ENCODE measurements at regions not wholly inside any gene's neighbourhood (a gene's known extent, or its start where the extent isn't known, plus 50 kb on each side); places are given as distances from the start of the nearest gene placed in this dataset.

- no peak overlapping the region for H3K14ac ChIP-seq (ENCODE audit: low read length in 2 of 2)
- peaks cover 0 to 6% of the 10 kb centered on the region in 2 experiments for H3K27me3 ChIP-seq (ENCODE audit: control insufficient read depth in 1 of 2, insufficient read depth in 1 of 2, low read length in 2 of 2)
- H2BK120ac ChIP-seq (ENCODE audit: low read depth, low read length) = no peak overlapping the region
- 82% methylated on average over 4 of the region's 5 CpGs for WGBS
- peak overlapping the region; percentile 20 for H3K4me2 ChIP-seq (ENCODE audit: low read length, poor library complexity, severe bottlenecking)
- H4K91ac ChIP-seq (ENCODE audit: low read length) = no peak overlapping the region
- H2BK15ac ChIP-seq (ENCODE audit: low read depth, poor library complexity, severe bottlenecking) = no peak overlapping the region
- peak overlapping the region; percentile 66 for H2AK5ac ChIP-seq (ENCODE audit: low read length, severe bottlenecking)
- peak overlapping the region in 1 of 2 experiments; percentile 51 for H3K4me3 ChIP-seq (ENCODE audit: insufficient read depth in 1 of 2, low read depth in 1 of 2, low read length in 2 of 2)
- no peaks in the 10 kb centered on the region for H3K79me1 ChIP-seq (replicated peaks; ENCODE audit: low read length, poor library complexity, severe bottlenecking)
- no peak overlapping the region for H3K23ac ChIP-seq (ENCODE audit: low read length in 2 of 2)
- H4K8ac ChIP-seq (ENCODE audit: low read length) = no peak overlapping the region
- H3K36me3 ChIP-seq (ENCODE audit: control insufficient read depth in 1 of 2, insufficient read depth in 2 of 2, low read depth in 1 of 2, low read length in 2 of 2) = no peaks in the 10 kb centered on the region
- no peak overlapping the region for H3K18ac ChIP-seq (ENCODE audit: low read depth in 1 of 2, low read length in 2 of 2)
- H2BK5ac ChIP-seq (ENCODE audit: low read depth, low read length, poor library complexity, severe bottlenecking) = peak overlapping the region; percentile 85
- H3K4ac ChIP-seq (ENCODE audit: low read depth in 1 of 2, low read length in 2 of 2) = no peak overlapping the region
- no peak overlapping the region for H2AFZ ChIP-seq (ENCODE audit: low read depth, low read length)
- H3K4me1 ChIP-seq (ENCODE audit: control insufficient read depth, insufficient read depth, low read depth, low read length) = peaks cover 22% of the 10 kb centered on the region
- H3K9me3 ChIP-seq (ENCODE audit: control insufficient read depth, low read length) = no peaks in the 10 kb centered on the region
- H2BK12ac ChIP-seq (ENCODE audit: low read length in 2 of 2) = no peak overlapping the region
- no peak overlapping the region for H3K9ac ChIP-seq (ENCODE audit: low read length)
- DNase-seq = peak; percentile 13
- H3K27ac ChIP-seq (ENCODE audit: low read length, poor library complexity, severe bottlenecking) = peak overlapping the region; percentile 91
These were observed 394.3 kb downstream of the FOXO1 start for GRCh38 chr13:40271931-40272775.

GRCh38 chr13:40272776-40273139 is 393.7 kb downstream of the FOXO1 start:
- H2AFZ ChIP-seq (ENCODE audit: low read depth, low read length) = no peak overlapping the region
- H2AK5ac ChIP-seq (ENCODE audit: low read length, severe bottlenecking) = no peak overlapping the region
- WGBS = 59% methylated on average over 3 of the region's 4 CpGs
- H2BK5ac ChIP-seq (ENCODE audit: low read depth, low read length, poor library complexity, severe bottlenecking) = no peak overlapping the region
- no peak overlapping the region for H3K14ac ChIP-seq (ENCODE audit: low read length in 2 of 2)
- no peaks in the 10 kb centered on the region for H3K79me1 ChIP-seq (replicated peaks; ENCODE audit: low read length, poor library complexity, severe bottlenecking)
- peak overlapping the region; percentile 91 for H3K27ac ChIP-seq (ENCODE audit: low read length, poor library complexity, severe bottlenecking)
- H3K27me3 ChIP-seq (ENCODE audit: control insufficient read depth in 1 of 2, insufficient read depth in 1 of 2, low read length in 2 of 2) = peaks cover 0 to 12% of the 10 kb centered on the region in 2 experiments
- H2BK12ac ChIP-seq (ENCODE audit: low read length in 2 of 2) = no peak overlapping the region
- no peaks in the 10 kb centered on the region for H3K9me3 ChIP-seq (ENCODE audit: control insufficient read depth, low read length)
- no peak overlapping the region for H4K91ac ChIP-seq (ENCODE audit: low read length)
- no peak overlapping the region for H4K8ac ChIP-seq (ENCODE audit: low read length)
- H3K9ac ChIP-seq (ENCODE audit: low read length) = no peak overlapping the region
- H3K18ac ChIP-seq (ENCODE audit: low read depth in 1 of 2, low read length in 2 of 2) = no peak overlapping the region
- no peak overlapping the region for H3K4me2 ChIP-seq (ENCODE audit: low read length, poor library complexity, severe bottlenecking)
- H3K36me3 ChIP-seq (ENCODE audit: control insufficient read depth in 1 of 2, insufficient read depth in 2 of 2, low read depth in 1 of 2, low read length in 2 of 2) = no peaks in the 10 kb centered on the region
- H2BK120ac ChIP-seq (ENCODE audit: low read depth, low read length) = no peak overlapping the region
- peaks cover 22% of the 10 kb centered on the region for H3K4me1 ChIP-seq (ENCODE audit: control insufficient read depth, insufficient read depth, low read depth, low read length)
- no peak for DNase-seq
- H2BK15ac ChIP-seq (ENCODE audit: low read depth, poor library complexity, severe bottlenecking) = no peak overlapping the region
- H3K23ac ChIP-seq (ENCODE audit: low read length in 2 of 2) = no peak overlapping the region
- no peak overlapping the region for H3K4ac ChIP-seq (ENCODE audit: low read depth in 1 of 2, low read length in 2 of 2)
- no peak overlapping the region for H3K4me3 ChIP-seq (ENCODE audit: insufficient read depth in 1 of 2, low read depth in 1 of 2, low read length in 2 of 2)

- no peaks in the 10 kb centered on the region for H3K9me3 ChIP-seq (ENCODE audit: control insufficient read depth, low read length)
- WGBS = 96% methylated on average over 10 of the region's 11 CpGs
- H3K27me3 ChIP-seq (ENCODE audit: control insufficient read depth in 1 of 2, insufficient read depth in 1 of 2, low read length in 2 of 2) = peaks cover 0 to 8% of the 10 kb centered on the region in 2 experiments
- no peak overlapping the region for H2BK5ac ChIP-seq (ENCODE audit: low read depth, low read length, poor library complexity, severe bottlenecking)
- H2BK15ac ChIP-seq (ENCODE audit: low read depth, poor library complexity, severe bottlenecking) = no peak overlapping the region
- H3K4me1 ChIP-seq (ENCODE audit: control insufficient read depth, insufficient read depth, low read depth, low read length) = peaks cover 22% of the 10 kb centered on the region
- no peak for DNase-seq
- H2BK120ac ChIP-seq (ENCODE audit: low read depth, low read length) = no peak overlapping the region
- H4K8ac ChIP-seq (ENCODE audit: low read length) = no peak overlapping the region
- no peak overlapping the region for H3K23ac ChIP-seq (ENCODE audit: low read length in 2 of 2)
- H3K79me1 ChIP-seq (replicated peaks; ENCODE audit: low read length, poor library complexity, severe bottlenecking) = no peaks in the 10 kb centered on the region
- no peak overlapping the region for H2BK12ac ChIP-seq (ENCODE audit: low read length in 2 of 2)
- H3K4me3 ChIP-seq (ENCODE audit: insufficient read depth in 1 of 2, low read depth in 1 of 2, low read length in 2 of 2) = no peak overlapping the region
- H2AK5ac ChIP-seq (ENCODE audit: low read length, severe bottlenecking) = peak overlapping the region; percentile 37
- no peak overlapping the region for H3K4ac ChIP-seq (ENCODE audit: low read depth in 1 of 2, low read length in 2 of 2)
- H4K91ac ChIP-seq (ENCODE audit: low read length) = no peak overlapping the region
- H3K18ac ChIP-seq (ENCODE audit: low read depth in 1 of 2, low read length in 2 of 2) = no peak overlapping the region
- H3K36me3 ChIP-seq (ENCODE audit: control insufficient read depth in 1 of 2, insufficient read depth in 2 of 2, low read depth in 1 of 2, low read length in 2 of 2) = no peaks in the 10 kb centered on the region
- H2AFZ ChIP-seq (ENCODE audit: low read depth, low read length) = no peak overlapping the region
- H3K14ac ChIP-seq (ENCODE audit: low read length in 2 of 2) = no peak overlapping the region
- no peak overlapping the region for H3K27ac ChIP-seq (ENCODE audit: low read length, poor library complexity, severe bottlenecking)
- no peak overlapping the region for H3K4me2 ChIP-seq (ENCODE audit: low read length, poor library complexity, severe bottlenecking)
- no peak overlapping the region for H3K9ac ChIP-seq (ENCODE audit: low read length)
These were observed 393.0 kb downstream of the FOXO1 start for GRCh38 chr13:40273253-40274025.

- Histone ChIP-seq H3K79me1 (replicated peaks; ENCODE audit: low read length, poor library complexity, severe bottlenecking) (no peaks in the 10 kb centered on the region), H2BK12ac (ENCODE audit: low read length in 2 of 2) (no peak overlapping the region), H3K9me3 (ENCODE audit: control insufficient read depth, low read length) (no peaks in the 10 kb centered on the region), H3K36me3 (ENCODE audit: control insufficient read depth in 1 of 2, insufficient read depth in 2 of 2, low read depth in 1 of 2, low read length in 2 of 2) (no peaks in the 10 kb centered on the region), H2BK120ac (ENCODE audit: low read depth, low read length) (no peak overlapping the region), H4K91ac (ENCODE audit: low read length) (no peak overlapping the region), H3K4me2 (ENCODE audit: low read length, poor library complexity, severe bottlenecking) (no peak overlapping the region), H4K8ac (ENCODE audit: low read length) (no peak overlapping the region), H3K18ac (ENCODE audit: low read depth in 1 of 2, low read length in 2 of 2) (no peak overlapping the region), H3K23ac (ENCODE audit: low read length in 2 of 2) (no peak overlapping the region), H3K4me1 (ENCODE audit: control insufficient read depth, insufficient read depth, low read depth, low read length) (peaks cover 22% of the 10 kb centered on the region), H3K27me3 (ENCODE audit: control insufficient read depth in 1 of 2, insufficient read depth in 1 of 2, low read length in 2 of 2) (peaks cover 0 to 6% of the 10 kb centered on the region in 2 experiments), H3K14ac (ENCODE audit: low read length in 2 of 2) (no peak overlapping the region), H3K27ac (ENCODE audit: low read length, poor library complexity, severe bottlenecking) (no peak overlapping the region), H3K4me3 (ENCODE audit: insufficient read depth in 1 of 2, low read depth in 1 of 2, low read length in 2 of 2) (no peak overlapping the region), H2BK15ac (ENCODE audit: low read depth, poor library complexity, severe bottlenecking) (no peak overlapping the region), H3K9ac (ENCODE audit: low read length) (no peak overlapping the region), H2AK5ac (ENCODE audit: low read length, severe bottlenecking) (peak overlapping the region; percentile 18), H3K4ac (ENCODE audit: low read depth in 1 of 2, low read length in 2 of 2) (no peak overlapping the region), H2BK5ac (ENCODE audit: low read depth, low read length, poor library complexity, severe bottlenecking) (no peak overlapping the region), H2AFZ (ENCODE audit: low read depth, low read length) (no peak overlapping the region)
- 90% methylated on average over 2 of the region's 3 CpGs for WGBS
- no peak for DNase-seq
These were observed 392.3 kb downstream of the FOXO1 start for GRCh38 chr13:40274103-40274502.
